ENCODE measurements at regions not wholly inside any gene's neighbourhood (a gene's known extent, or its start where the extent isn't known, plus 50 kb on each side); places are given as distances from the start of the nearest gene placed in this dataset.

GRCh38 chr20:61149636-61150035 lies 102.4 kb upstream of the CDH4 start:
- no peak for FAIRE-seq

DNA sequence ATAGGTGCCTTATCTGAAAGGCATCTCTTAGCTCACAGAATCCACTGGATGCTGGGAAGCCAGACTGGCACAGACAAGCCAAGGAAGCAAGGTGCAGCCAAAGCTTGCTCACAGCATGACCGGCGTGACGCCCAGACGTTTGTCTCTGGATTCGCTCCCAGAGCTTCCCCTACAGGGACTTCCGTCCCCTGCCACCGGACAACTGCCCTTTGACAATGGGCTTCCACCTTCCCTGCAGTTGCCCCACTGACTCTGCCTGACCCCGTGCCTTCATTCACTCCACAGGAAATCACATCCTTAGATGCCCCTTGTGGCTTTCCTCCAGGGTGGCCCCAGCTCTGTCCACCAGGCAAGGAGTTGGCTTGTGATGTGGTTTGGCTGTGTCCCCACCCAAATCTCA lies 94.8 kb upstream of the CDH4 start:
- FAIRE-seq: no peak

- FAIRE-seq: no peak
Measured at GRCh38 chr20:61159957-61160686, 91.9 kb upstream of the CDH4 start.

DNA sequence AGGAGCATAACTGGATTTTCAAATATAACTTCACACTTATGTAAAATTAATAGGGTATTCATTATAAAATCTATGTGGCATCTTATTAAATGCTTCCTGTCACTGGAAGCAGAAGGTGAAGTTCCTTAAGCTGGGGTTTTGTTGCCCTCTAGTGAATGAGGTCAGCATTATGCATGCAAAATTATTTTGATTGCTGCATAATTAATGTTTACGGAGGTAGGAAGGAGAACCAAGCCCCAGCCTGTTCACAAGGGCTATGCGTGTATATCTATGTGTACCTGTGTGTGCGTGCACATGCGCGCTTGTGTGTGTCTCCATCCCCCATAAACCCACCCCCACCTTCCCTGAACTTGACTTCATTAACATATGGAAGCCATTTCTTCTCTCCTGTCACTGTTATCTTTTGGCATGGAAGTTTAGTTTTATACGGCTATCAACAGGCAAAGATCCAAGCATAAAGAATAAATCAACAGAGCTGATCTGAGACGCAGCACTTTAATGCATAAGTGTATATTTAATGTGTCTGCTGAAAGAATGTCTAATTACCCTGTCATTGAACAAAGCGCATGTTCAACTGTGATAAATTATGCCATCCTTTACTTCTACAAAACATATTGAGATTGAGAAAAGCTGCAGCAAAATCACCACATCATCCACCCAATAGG lies 90.2 kb upstream of the CDH4 start:
- FAIRE-seq: no peak

GRCh38 chr20:61162451-61162850 lies 89.6 kb upstream of the CDH4 start:
- FAIRE-seq: no peak

GRCh38 chr20:61163031-61163430 lies 89.0 kb upstream of the CDH4 start:
- FAIRE-seq: no peak

DNA sequence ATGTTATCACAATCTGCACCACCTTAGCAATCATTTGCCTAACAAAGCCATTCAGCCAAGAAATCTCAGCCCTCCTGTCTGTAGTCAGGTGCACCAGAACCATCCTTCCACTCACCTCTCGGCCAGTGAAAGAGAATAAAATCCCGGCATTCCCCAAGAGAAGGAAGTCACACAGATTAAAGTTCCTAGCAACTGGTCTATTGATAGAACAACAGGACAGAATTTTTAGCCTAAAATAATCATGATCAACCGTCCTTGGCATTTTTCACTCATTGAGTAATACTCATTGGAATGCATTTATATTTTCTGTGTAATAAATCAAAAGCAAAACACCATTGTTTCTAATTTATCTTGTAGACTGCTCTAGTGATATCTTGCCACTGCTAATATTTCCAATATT lies 85.7 kb upstream of the CDH4 start:
- no peak for FAIRE-seq

DNA sequence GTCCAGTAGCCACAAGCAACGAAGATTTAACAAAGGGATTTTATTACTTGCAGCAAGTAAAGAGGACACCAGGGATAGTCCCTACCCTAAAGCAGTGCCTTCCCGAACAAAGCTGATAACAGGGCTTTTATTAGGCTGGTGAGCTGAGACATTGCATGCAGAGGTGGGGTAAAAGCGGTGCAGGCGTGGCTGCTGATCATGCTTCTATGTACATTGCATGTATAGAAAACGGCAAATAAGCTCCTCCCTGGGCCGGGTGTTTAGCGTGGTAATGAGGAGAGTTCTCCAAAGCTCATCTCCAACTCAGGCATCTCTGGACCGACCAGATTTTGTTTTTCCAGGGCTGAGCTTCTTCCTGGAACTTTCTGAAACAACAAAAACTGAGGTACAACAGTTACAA lies 83.5 kb upstream of the CDH4 start:
- no peak for FAIRE-seq

DNA sequence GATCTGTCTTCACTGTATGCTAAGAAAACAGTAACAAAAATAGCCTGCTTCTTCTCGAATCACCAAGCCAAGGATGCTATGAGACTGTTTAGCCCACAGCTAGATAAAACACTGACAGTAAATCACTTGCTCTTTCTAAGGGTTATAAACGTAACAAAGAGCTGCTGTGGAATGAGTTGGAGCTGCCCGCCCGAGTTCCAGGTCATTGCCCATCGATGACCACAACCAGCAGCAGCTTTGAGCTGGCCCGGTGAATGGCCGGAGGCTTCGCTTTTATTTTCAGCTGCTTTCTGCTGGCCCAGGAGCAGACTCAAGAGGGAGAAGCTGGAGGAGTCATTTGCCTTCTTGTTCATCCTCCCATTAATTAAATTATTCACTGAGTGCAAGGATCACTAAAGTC lies 82.2 kb upstream of the CDH4 start:
- no peak for FAIRE-seq

DNA sequence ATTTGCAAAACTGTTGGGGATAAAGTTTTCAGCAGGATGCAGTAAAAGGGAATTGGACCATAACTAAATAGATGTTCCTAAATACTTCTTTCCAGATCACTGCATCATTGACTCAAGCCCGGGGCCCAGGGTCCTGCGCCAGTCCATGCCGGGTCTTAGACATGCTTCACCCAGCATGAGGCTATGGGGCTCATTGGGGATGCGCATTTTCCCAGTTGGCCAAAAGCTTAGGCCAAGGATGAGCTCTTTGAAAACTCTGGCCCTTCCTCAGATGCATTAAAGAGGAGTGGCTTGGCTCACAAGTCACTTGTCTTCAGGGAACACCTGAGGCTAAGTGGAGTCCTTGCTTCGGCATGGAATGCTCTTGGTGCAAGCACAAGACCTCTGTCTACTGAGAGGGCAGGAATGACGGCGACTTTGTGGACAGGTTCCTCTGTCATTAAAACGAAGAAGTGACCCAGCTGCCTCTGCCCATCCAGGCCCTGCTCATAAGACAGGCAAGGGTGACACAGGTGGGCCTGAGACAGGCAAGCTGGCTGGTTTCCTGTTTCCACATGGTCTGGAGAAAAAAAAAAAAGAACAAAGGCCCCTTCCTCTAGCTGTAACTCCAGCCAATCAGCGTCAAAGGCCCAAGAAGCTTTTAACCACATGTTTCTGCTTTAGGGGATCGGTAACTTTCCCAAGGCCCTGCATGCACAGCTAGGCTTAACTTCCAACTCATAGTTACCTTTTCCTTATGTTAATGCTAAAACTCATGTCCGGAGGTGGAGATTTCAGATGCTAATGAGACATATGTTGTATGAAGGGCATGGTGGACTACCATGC lies 81.4 kb upstream of the CDH4 start:
- no peak for FAIRE-seq

DNA sequence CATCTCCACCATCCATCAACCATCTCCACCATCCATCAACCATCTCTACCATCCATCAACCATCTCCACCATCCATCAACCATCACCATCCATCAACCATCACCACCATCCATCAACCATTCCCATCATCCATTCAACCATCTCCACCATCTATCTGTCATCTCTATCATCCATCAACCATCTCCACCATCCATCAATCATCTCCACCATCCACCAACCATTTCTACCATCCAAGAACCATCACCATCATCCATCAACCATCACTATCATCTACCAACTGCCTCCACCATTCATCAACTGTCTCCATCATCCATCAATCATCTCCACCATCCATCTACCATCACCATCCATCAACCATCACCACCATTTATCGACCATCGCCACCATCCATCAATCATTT lies 78.8 kb upstream of the CDH4 start:
- FAIRE-seq: no peak

DNA sequence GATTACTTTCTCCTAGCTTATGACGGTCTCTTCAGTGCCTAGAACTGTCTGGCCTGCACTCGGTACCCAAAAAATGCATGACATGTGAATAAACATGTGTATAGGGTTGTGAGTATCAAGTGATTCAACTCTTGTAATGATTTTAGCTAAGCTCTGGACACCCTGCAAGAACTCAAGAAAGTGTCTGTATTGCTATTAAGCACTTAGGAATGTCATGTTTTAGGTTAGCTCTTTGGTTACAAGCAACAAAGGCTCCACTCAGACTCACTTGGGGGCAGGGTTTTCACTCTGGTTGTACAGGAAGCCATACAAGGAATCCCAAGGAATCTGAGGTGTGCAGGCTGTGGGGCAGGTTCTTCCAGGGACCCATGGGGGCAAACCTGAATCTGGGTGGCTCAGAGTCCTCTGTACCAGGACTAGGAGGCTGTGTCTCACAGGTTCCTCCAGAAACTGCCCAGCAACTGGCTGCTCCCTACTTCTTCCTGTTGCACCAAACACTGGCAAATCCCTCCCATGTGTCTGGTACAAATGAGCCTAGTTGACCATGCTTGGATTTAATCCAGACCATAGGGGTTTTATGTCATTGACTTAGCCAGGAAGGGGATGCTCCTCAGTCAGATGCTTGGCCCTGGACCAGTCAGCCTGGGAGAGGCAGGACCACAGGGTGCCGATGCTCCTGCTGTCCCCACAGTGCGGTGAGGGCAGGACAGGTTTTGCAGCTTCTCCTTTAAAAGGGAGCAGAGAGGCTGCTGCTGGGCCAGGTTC lies 77.9 kb upstream of the CDH4 start:
- no peak for FAIRE-seq

GRCh38 chr20:61176874-61177273 lies 75.2 kb upstream of the CDH4 start:
- FAIRE-seq: no peak

DNA sequence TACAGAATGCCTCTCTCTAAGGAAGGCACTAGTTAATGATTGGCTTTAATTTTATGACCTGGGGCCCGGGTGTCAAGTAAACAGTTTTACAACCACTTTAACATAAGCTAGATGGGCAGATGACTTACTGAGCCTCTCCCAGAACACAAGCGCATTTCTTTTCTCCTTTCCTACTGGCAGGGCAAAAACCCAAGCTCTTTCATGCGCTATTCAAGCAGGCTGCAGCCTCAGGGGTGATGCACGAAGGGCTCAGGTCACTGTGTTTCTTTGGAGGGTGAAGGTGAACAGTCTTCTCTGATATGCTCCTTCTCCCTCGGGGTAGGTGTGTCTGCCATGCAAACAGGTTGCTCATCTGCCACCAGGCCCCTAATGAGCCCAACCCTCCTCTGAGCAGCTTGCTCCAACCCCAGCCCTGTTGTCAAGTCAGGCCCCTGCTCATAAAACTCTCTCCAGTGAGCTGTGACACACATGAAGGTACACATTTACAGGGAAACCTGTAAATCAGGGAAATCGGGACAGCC lies 73.5 kb upstream of the CDH4 start:
- no peak for FAIRE-seq

DNA sequence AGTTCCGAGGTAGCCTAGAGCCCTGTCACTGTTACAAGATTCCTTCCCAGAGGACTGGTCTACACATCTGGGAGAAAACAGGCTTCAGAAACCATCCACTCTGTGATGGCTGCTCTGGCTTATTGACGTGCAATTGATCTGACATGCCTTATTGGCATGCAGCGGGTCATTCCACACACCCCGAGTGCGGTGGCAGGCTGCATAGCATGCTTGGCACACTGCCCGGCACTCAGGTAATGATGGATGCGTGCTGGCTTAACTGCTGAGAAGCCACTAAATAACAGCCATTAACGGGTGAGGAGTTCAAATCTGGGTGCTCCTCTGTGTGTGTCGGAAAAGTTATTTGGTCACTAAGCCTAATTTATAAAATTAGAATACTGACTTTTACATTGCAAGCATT lies 67.9 kb upstream of the CDH4 start:
- FAIRE-seq: no peak

- FAIRE-seq: no peak
Measured at GRCh38 chr20:61185181-61185580, 66.9 kb upstream of the CDH4 start.

DNA sequence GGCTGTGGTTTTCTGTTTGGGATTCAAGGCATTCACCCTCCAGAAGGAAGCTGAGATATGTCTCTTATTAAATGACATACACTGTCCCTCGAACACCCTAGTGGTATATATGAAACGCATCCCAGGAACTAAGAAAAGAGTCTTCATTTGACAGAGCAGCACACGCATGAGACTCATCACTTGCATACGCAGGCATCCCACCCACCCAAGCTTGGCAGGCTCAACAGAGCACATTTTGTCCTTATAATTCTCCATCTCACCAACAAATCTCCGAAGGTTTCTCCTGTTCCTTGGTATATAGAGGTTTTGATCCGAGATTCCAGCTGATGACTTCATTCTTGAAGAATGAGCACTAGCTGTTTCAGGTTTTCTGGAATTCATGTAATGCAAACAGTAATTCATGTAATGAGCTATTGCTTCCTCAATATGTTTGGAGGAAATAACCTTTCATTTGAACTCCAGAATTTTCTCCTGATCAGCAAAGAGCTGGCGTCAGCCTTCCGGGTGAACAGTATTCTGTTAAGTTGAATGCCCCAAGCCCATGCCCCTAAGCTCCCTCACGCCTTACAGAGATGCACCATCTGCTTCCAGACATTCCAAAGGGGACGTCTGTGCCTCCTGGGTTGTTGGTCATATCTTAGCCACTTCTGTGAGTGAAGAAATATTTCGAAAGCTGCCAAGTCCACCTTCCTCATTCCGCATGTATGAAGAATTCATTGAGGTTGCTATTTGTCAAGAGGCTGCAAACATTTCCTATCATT lies 66.0 kb upstream of the CDH4 start:
- FAIRE-seq: no peak

GRCh38 chr20:61186771-61187472 lies 65.1 kb upstream of the CDH4 start:
- FAIRE-seq: no peak

- no peak for FAIRE-seq
Measured at GRCh38 chr20:61189534-61189933, 62.5 kb upstream of the CDH4 start.

DNA sequence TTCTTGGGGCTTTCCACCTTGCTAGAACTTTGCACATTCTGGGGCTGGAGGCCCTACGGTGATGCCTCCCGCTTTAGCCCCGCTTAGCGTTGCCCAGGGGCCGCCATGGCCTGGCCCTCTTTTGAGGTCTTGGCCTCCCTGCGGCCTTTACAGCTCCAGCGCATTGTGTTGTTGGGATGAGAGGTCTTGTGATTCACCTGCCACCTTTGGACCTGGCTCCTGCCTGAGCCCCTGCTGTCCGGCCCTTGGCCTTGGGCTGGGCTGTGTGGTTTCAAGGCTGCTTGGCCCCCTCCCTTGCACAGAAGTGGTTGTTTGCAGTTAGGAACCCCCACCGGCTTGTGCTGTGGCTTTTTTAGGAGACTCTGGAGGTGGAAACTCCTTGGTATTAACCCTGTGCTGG lies 61.0 kb upstream of the CDH4 start:
- FAIRE-seq: no peak

DNA sequence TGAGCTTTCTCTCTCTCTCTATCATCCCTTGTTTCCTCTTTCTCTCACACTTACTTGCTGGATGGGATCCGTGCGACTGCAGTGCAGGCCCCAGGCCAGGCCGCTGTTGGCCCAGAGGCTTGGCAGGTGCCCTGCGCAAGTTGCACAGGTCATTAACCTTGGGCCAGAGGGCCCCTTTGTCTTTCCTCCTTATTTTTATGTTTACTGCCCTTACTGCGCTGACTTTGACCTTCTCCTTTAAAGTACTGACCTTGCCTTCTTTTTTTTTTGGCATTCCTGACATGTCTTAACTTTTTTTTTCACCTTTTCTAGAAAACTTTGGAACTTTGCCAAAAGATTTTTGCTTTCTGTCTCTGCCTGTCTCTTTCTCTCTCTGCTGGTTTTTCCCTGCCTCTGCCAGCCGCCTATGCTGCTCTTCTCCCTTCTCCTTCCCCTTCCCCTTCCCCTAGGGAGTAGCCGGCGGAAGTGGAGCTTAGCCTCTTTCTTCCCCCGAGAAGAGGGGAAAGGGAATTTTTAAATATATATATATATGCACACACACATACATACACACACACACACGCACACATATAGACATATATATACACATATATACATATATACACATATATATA lies 59.6 kb upstream of the CDH4 start:
- no peak for FAIRE-seq

Data from islet of Langerhans (tissue), 1 donor.